ENCODE measurements at regions not wholly inside any gene's neighbourhood (a gene's known extent, or its start where the extent isn't known, plus 50 kb on each side); places are given as distances from the start of the nearest gene placed in this dataset.
"Not testable (repeated sequence)": the region's sequence is repeated elsewhere in the genome, so short reads cannot be mapped to it uniquely, and the experiment has no call there.

- no peak for DNase-seq (ENCODE audit: low read depth)
- no peak overlapping the region for H3K4me3 ChIP-seq (ENCODE audit: low read length)
- TF ChIP-seq CTCF (conservative IDR thresholded peaks at IDR 0.05; ENCODE audit: low read length): no peak
These were observed 136.8 kb upstream of the CES5A start for GRCh38 chr16:56011808-56012481.

GRCh38 chr16:56005958-56006357 is 130.8 kb upstream of the CES5A start:
- DNase-seq (ENCODE audit: low read depth): no peak
- H3K4me3 ChIP-seq (ENCODE audit: low read length): no peak overlapping the region
- TF ChIP-seq CTCF (conservative IDR thresholded peaks at IDR 0.05; ENCODE audit: low read length): no peak

GRCh38 chr16:55999683-56000082 is 124.5 kb upstream of the CES5A start:
- DNase-seq (ENCODE audit: low read depth): no peak
- H3K4me3 ChIP-seq (ENCODE audit: low read length): no peak overlapping the region
- no peak for TF ChIP-seq CTCF (conservative IDR thresholded peaks at IDR 0.05; ENCODE audit: low read length)

- no peak overlapping the region for H3K4me3 ChIP-seq (ENCODE audit: low read length)
- TF ChIP-seq CTCF (conservative IDR thresholded peaks at IDR 0.05; ENCODE audit: low read length): no peak
- no peak for DNase-seq (ENCODE audit: low read depth)
These were observed 117.9 kb upstream of the CES5A start for GRCh38 chr16:55993088-55993487.

GRCh38 chr16:55992551-55992950 is 117.4 kb upstream of the CES5A start:
- no peak for TF ChIP-seq CTCF (conservative IDR thresholded peaks at IDR 0.05; ENCODE audit: low read length)
- DNase-seq (ENCODE audit: low read depth): no peak
- H3K4me3 ChIP-seq (ENCODE audit: low read length): no peak overlapping the region

- H3K4me3 ChIP-seq (ENCODE audit: low read length): no peak overlapping the region
- DNase-seq (ENCODE audit: low read depth): no peak
- TF ChIP-seq CTCF (conservative IDR thresholded peaks at IDR 0.05; ENCODE audit: low read length): no peak
These were observed 116.7 kb upstream of the CES5A start for GRCh38 chr16:55991843-55992242.

GRCh38 chr16:55989569-55989907 is 114.4 kb upstream of the CES5A start:
- H3K4me3 ChIP-seq (ENCODE audit: low read length): no peak overlapping the region
- DNase-seq (ENCODE audit: low read depth): no peak
- no peak for TF ChIP-seq CTCF (conservative IDR thresholded peaks at IDR 0.05; ENCODE audit: low read length)

GRCh38 chr16:55988850-55989568 is 113.8 kb upstream of the CES5A start:
- not testable (repeated sequence) for H3K4me3 ChIP-seq (ENCODE audit: low read length); DNase-seq (ENCODE audit: low read depth)
